HuH-7.5 (cell line): ENCODE measurements at regions not wholly inside any gene's neighbourhood (a gene's known extent, or its start where the extent isn't known, plus 50 kb on each side); places are given as distances from the start of the nearest gene placed in this dataset.
"Not testable (repeated sequence)": the region's sequence is repeated elsewhere in the genome, so short reads cannot be mapped to it uniquely, and the experiment has no call there.

Experiments used
- DNase-seq: peaks from one replicate; pipeline ENCODE4 v3.0.0; 2011; ENCODE audit warnings: low spot score

DNA sequence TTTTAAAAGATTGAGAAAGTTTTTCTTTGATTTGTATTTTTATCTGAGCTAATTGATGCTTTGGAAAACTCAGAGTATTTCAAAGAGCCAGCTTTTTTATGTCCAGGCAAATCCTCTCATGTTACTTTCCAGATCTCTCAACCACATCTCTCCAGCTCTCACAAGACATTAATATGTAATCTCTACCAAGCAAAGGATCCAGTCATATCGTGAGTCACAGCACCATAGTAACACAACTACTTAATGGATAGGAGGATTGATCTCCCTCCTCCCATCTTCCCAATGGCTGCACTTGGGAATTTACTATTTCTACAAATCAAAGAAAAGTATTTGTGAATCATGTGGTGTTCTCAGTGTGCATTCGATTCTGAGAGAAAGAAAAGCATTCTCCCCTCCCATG, 63.3 kb downstream of the POU4F1 start:
- DNase-seq, result no peak

DNA sequence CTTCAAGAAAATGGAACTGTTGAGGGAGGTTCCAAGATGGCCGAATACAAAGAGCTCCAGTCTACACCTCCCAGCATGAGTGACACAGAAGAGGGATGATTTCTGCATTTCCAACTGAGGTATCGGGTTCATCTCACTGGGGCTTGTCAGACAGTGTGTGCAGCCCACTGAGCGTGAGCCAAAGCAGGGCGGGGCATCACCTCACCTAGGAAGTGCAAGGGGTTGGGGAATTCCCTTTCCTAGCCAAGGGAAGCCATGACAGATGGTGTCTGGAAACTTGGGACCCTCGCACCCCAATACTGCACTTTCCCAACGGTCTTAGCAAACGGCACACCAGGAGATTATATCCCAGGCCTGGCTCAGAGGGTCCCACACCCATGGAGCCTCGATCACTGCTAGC, 77.3 kb downstream of the POU4F1 start:
- not testable (repeated sequence) for DNase-seq

DNA sequence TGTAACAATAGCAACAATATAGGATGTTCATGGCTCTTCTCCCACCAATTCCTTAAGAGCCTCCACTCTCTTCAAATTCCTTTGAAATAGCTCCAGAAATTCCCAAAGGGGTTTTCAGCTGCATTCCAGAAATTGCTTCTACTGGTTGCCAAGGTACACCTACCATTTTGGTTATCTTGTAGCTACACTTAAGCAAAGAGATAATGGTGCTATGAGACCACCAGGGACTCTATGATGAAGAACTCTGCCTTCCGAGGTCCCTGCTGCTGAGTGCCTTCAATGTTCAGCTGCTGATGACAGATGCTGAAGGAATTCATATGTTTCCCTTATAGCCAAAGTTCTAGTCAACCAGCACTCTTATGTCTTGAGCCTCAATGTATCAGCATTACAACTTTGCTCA, 78.4 kb downstream of the POU4F1 start:
- DNase-seq, result no peak

DNA sequence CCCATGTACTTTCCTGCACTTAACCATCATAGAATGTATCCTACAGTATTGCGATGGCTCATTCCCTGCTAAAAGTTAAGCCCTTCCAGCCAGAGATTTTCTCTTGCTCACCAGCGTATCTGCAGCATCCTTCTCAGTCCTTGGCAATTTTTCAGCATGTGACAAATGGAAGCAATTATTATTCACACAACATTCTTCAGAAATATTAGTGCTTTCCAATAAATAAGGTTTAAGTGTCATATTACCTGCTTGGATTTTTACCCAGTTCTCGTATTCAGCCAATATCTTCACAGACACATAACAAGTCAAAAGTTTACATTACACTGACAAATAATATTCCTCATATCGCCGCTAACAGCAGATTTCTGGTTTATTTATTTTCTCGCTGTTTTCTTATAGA, 82.3 kb downstream of the POU4F1 start:
- DNase-seq, result no peak

DNA sequence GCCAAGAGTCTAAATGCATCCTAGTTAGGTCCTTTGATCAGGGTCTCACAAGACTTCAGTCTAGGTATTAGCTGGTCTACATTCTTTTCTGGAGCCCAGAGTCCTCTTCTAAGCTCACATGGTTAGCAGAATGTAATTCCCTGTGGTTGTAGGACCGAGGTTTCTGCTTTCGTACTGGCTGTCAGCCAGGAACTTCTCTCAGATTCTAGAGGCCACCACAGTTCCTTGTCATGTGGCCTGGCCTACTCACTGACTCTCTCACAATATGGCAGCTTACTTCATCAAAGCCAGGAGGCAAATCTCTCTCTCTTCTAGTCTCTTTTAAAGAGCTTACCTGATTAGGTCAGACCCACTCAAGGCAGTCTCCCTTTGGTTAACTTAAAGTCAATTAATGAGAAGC, 82.9 kb downstream of the POU4F1 start:
- DNase-seq, result no peak

DNA sequence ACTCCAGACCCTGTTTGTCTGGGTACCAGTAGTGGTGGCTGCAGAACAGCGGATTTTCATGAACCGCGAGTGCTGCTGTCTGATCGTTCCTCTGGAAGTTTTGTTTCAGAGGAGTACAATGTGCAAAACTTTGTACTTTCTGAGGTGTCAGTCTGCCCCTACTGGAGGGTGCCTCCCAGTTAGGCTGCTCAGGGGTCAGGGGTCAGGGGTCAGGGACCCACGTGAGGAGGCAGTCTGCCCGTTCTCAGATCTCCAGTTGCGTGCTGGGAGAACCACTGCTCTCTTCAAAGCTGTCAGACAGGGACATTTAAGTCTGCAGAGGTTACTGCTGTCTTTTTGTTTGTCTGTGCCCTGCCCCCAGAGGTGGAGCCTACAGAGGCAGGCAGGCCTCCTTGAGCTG, 84.9 kb downstream of the POU4F1 start:
- DNase-seq, result not testable (repeated sequence)

DNA sequence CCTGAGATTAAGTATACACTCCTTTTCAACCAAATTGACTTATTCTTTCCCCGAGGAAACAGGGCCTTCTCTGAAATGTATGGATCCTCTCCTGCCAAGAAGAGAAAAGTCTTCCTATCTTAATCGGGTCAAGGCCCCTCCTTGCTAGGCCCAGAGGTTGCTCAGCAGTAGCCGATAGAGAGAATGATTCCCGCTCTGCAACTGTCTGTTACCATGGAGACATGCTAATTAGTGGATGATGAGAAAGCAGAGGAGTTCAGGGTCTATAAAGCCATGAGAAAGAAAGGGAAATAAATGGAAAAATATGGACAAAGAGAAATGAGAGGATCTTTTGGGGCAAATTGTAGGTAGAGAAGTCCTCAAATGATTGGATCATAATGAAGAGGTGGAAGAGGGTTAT, 103.5 kb downstream of the POU4F1 start:
- no peak for DNase-seq

DNA sequence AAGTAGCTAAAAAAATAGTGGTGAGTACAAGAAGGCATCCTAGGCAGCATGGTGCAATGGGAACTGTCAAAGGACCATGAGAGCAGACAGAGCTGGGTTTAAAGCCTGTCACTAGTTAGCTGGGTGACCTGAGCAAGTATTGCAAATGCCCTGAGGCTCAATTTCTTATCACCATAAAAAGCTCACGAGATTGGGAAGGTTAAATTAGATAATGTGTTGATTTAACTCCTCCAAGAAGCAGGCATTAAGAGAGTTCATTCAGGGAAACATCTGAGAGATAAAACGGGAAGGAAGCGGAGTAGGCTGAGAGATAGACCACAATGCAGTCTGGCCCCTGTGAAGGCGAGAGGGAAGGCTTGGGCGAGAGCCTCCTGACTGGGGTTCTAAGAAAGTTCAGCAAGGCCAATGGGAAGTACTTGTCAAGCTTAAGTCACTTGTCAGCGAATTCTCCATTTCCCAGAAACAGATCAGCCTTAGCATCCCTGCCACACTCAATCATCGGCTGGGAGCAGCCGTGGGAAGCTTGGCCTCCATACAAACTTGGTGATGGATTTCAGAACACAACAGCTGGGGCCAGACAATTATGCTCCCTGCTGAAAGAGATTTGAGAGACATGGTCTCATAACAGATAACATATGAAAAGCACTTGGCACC, 105.5 kb downstream of the POU4F1 start:
- DNase-seq, result no peak

DNA sequence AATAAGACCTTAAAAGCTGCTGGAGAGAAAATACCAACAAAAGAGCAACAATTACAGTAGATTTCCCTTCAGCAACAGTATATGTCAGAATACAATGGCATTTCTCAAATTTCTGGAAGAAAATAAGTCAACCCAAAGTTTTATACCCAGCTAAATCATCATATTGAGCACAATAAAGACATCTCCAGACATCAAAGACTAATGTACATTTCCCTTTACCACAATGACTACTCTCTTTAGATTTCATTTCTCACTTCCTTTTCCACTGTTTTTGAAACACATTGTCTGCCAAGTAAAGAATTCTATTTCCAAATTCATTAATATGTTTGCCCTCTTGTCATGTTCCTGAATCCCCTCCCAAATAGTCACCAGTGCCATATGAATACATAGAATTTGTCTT, 111.4 kb downstream of the POU4F1 start:
- DNase-seq, result no peak

DNA sequence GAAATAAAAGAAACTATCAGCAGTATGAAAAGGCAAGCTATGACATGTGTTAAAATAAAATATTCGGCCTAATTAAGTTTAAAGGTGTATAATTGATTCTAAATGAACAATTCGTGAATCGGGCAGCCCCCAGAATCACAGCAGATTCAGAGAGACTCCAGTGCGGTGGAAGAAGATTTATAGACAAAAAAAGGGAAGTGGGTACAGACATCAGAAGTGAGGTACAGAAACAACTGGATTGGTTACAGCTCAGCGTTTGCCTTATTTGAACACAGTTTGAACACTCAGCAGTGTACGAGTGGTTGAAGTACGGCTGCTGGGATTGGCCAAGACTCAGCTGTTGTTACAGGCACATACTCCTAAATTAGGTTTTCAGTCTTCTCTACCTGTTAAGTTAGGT, 113.1 kb downstream of the POU4F1 start:
- DNase-seq, result not testable (repeated sequence)

DNA sequence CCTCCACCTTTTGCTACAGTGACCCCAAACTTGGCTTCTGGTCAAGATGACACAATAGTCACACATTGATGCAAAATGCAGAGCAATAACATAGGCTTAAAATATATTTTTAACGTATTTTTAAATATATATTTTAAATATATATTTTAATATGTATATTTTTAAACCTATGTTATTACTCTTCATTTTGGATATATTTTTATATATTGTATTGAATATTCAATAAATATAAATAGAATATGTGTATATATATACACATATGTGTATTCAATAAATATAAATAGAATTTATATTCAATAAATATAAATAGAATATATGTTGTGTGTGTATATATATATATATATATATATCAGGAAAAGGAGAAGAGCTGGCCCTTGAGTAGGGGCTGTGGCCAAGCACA, 115.6 kb downstream of the POU4F1 start:
- DNase-seq, result no peak

DNA sequence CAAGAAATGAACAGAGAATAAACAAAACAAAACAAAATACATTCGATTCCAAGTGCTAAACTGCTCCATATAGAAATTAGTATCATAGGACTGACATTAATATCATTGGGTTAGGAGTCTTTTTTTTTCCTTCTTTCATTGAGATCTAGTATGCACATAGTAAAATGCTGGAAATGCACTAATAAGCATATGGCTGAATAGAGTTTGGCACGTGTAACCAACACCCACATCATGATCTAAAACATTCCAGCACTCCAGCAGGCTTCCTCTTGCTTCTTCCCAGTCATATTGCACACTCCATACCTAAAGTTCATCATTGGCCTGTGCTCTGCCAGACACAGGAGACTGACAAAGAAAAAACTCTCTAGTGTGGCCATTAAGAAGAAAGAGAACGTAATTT, 117.5 kb downstream of the POU4F1 start:
- no peak for DNase-seq

DNA sequence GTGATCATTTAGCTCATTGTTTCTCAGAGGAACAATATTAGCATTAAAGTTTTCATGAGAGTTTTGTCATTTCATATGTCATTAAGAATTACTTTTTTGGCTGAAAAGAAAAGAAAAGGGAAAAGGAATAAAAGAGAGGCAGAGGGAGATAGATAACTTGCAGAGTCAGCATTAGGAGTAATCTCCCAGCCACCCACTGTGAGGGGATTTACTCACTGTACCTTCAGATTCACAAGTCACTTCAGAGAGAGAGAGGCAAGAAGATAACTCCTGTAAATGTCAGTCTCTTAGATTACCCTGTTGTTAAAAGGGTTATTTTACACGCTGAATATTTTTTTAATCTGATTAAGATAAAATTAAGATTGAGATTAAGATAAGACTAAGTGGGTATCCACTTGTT, 125.2 kb downstream of the POU4F1 start:
- DNase-seq, result no peak

DNA sequence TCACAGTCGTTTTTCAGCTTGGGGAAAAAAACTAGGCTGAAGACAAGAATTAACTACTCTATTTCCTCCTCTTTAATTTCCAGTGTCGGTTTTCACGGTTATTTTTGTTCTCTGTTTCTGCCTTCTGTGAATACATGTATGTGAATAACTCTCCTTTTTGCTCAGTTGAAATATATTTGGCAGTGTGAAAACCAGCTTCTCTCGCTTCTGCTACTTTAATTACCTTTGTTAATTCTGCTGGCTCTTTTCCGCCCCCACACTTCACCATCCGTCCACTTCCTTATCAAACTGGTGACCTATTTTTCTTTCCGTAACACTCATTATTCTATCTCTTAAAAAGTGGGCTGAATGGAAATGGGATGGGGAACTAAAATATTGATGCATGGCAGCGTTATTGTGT, 126.4 kb downstream of the POU4F1 start:
- DNase-seq, result no peak

DNA sequence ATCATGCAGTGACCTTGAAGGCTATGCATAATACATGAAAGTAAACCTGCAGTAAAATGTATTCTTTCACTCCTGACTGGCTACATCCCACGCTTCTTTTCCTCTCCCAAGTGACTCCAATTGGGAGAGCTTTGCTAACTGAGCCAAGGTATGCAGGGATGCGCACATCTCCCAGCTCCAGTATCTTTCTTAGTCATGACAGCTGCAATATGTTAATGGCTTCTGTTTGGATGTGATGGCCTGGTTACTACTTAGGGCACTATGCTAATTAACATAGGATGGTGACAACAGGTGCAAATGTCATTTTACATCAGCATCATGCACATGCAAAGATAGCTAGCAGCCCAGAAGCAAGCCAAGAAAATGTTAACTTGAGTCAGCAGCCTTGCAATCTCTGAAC, 134.7 kb downstream of the POU4F1 start:
- DNase-seq, result no peak

DNA sequence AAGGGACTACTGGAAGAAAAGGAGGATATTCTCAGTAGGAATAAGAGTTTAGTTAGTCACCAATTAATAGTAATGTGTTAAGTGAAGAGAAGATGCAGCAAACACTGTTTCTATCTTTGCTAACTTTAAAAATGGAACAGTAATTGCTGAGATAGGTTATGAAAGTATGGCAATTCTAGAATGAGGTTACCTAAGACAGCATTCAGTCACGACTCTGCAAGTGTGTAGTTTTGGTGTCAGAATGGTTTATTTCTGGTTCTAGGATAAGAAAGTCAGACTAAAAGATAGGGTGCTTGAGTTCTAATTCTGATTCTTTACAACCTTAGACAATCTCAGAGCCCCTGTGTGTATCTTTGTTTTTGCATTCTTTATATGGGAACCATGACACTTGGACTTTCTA, 138.1 kb downstream of the POU4F1 start:
- no peak for DNase-seq

DNA sequence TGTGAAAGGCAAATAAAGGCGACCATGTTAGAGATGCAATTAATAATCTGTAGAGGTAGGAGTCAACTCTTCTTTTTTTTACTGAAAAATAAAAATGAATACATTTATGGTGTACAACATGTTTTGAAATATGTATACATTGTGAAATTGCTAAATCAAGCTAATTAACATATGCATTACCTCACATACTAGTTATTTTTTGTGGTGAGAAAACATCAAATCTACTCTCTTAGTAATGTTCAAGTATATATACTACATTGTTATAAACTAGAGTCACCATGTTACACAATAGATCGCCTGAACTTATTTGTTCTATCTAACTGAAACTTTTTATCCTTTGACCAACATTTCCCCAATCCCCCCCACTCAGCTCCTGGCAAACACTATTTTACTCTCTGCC, 143.2 kb downstream of the POU4F1 start:
- DNase-seq, result no peak

DNA sequence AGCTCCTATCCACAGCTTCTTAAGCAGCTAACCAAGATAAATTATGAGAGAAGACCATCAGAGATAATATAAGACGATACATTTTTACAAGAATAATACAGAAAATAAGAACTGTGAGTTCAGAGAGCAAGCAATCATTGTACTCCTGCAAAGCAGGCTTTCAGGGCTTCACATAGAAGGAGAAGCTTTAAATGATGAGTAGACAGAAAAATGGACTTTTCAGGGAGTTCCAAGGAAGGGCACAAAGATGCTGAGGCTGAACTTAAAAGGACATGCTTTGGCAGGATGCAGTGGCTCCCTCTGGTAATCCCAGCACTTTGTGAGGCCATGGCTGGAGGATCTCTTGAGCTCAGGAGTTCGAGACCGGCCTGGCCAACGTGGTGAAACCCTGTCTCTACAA, 159.5 kb downstream of the POU4F1 start:
- no peak for DNase-seq

DNA sequence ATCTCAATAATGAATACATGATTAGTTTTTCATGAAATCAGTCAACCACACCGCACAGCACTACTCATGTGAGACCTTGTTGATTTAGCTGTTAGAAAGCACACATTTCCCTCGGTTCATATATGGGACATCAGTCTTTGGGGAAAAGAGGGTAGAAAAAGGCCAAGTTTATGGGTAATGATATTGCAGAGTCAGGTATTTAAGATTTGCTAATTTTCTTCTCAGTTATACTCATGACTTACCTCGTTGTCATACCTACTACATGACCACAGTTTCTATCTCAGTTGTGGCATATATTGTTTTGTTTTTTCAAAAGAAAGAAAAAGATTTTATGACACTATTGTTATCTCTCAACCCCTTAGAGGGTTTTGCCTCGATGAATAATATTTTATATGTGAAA, 165.6 kb downstream of the POU4F1 start:
- DNase-seq, result no peak

DNA sequence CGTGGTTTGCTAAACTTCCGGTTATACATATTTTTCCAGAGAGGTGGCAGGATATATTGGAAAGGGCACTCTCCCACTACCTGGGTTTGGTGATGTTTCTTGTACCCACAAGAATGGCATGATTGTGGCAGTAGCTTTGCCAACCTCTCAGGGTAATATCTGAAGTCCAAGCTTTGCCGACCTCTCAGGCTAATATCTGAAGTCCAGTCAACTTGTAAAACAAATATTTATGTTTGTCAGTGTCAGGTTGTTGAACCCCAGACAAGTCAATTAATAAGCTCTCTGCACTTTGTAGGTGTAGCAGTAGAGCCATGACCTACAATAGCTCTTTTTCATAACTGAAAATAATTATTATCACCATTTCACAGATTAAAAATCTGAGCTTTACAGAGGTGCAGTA, 167.0 kb downstream of the POU4F1 start:
- DNase-seq, result no peak

DNA sequence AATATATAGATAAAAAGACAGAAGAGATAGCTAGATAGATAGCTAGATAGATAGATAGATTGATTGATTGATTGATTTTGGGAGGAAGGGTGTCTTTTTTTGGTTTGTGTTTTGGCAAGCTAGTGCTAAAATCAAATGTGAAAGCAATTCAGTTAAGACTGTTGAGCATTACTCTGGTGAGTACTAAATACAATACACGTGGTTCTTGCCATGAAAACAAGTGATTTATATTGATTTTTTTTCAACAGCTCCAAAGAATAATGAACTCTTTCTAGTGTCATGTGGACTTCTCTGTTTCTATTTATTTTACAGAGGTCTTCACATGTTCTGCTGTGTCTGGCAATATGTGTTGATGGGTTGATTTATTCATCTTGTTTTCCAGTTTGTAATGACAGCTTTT, 172.0 kb downstream of the POU4F1 start:
- DNase-seq, result no peak

DNA sequence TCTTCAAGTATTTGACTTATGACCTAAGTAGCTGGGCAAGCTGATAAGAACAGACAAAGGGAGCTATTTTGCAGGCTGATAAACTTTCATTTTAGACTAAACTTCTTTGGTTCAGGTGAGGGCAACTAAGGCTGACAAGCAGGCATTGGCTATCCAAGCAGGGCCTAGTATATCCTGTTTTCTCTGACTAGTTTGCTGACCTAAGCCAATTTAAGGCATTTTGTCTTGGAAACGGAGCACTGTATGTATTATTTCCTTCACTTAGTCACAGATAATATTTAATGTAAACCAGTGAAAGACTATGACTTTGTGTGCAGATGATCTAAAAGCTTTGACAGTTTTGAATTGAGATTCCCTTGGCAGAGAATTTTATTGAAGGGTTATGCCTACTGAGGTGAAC, 172.5 kb downstream of the POU4F1 start:
- no peak for DNase-seq

DNA sequence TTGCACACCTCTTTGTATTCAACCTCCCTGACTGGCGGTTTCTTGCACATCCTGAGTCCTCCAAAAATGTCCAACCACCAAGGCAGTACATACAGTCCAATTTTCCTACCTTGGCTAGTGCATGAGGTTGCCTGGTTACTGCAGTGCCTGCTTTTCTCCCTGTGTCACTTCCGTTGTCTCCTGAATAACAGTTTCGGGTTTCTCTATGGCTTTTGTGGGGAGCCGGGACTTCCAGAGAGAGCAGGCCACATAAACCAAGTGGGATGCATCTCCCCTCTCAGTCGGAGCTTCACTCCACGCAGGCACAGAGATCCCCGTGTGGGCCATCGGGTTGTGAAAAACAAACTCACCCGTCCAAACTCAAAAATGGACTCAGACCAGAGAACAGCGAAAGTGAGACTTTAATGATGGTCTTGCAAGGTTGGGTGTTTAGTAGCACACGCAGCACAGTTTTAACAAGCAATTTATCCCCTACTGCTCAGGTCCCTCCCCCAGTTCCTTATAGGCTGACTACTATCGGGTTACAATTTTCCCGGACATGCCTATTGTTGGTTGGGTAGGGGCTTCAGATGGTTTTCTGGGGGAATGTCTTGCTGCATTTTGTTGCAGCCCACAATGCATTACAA, 173.1 kb downstream of the POU4F1 start:
- DNase-seq, result no peak

DNA sequence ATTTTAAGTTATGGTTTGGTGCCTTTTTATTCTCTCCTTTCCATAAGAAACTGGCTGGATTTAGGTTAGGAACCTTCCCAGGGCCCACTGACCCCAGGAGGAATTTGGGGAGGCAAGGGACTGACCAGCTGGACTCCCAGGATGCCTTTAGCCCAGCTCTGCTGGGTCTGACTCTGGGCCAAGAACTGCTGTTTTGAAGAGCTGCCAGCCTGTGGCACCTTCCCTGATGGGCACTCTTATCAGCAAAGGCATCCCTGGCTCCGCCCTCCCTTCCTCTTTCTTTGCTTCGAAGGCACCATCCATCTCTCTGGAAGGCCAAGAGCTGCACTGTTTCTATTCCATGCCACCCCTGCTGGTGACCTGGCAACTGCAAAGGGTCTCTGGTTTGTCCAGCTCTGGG, 174.7 kb downstream of the POU4F1 start:
- DNase-seq, result no peak
